LoVo (cell line): ENCODE measurements at regions not wholly inside any gene's neighbourhood (a gene's known extent, or its start where the extent isn't known, plus 50 kb on each side); places are given as distances from the start of the nearest gene placed in this dataset.

Experiments
- DNase-seq: peaks from one replicate; pipeline ENCODE4 v3.0.0-alpha.2; 2016; ENCODE audit warnings: low spot score

GRCh38 chr15:93543093-93543492 lies 454.1 kb upstream of the RGMA start:
- DNase-seq: no peak

GRCh38 chr15:93527374-93528050 lies 438.5 kb upstream of the RGMA start:
- no peak for DNase-seq

GRCh38 chr15:93524432-93524831 lies 435.4 kb upstream of the RGMA start:
- DNase-seq: no peak

DNA sequence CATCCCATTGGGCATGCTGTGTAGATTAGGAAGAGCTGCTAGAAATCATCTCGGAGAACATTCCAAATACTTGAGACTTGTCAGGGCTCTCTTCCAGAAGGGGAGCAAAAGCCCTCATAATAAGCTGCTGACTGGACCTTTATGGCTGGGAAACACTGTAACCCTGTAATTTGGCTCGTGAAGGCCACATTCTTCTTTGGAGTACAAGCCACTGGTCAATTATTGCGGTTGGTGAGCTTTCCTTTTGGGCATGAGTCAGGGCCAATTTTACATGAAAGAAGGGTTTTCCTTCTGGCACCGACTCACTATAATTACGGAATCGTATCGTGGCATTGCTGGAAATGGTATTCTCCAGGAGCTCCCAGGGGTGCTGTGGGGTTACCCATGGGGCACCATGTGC lies 434.5 kb upstream of the RGMA start:
- no peak for DNase-seq

DNA sequence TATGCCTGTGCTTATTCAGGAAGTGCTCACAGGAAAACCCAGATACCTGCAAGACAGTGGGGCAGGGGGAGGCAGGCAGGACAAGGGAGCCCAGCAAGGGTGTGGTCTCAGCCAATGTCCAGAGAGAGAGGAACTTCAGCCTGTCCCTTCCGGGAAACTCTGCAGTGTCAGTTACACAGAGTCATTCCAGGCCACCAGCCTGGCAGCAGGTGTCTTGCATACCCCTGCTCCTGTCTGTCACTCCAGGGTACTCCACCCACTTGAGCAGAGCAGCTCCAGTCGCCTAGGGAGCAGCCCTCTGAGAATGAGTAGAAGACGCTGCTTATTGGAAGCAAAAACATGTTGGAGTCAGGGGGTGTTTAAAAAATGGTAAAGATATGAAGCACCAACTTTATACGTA lies 431.2 kb upstream of the RGMA start:
- no peak for DNase-seq

DNA sequence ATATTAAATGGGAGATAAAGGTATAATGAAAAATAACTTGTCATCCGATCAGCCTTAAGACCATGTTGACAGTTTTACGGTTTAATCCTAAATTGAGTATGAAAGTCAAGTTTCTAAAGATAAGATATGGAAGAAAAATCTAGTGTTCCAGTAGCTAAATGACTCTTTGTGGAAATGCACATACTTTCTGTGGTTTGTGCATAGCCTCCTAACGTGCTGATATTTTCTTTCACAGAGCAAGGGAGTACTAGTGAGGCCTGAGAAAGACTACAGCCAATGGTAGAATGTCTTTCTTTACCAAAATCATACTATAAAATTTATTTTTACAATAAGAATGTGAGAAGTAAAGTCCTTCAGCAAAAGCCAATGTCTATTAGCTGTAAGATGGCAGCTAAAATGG lies 430.6 kb upstream of the RGMA start:
- DNase-seq: no peak

DNA sequence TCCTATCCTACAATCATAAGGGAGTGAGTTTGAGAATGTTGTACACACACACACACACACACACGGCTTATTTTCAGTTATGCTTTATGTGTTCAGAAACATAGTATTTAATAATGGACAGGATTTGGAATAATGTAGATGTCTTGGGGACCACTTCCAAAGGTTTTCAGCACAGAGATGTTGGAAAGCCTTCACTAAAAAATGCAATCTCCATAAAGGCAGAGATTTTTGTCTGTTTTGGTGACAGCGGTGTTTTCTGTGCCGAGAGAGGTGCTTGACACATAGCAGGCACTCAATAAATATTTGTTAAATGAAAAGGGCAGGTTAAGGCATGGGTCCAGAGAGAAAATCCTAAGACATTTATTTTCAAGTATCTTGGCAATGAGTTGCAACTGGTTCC lies 428.2 kb upstream of the RGMA start:
- DNase-seq: no peak

GRCh38 chr15:93515256-93516051 lies 426.4 kb upstream of the RGMA start:
- DNase-seq: no peak

DNA sequence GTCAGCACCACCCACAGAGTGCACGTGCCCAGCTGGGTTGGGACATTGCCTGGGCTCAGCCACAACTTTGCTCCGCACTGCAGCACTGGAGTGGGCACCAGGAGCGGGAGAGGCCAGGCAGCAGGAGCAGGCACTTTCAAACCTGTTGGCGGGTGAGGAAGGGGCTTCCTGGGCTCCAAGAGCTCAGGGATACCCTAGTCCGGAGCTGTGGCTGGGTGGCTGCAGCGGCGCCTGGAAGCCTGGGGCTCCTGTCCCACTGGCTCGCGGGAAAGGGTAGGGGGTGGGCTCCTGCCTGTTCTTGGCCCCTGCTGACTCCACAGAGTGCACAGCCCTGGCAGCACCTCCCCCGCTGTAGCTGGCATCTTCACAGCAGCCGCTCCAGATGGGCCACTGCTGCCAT lies 417.6 kb upstream of the RGMA start:
- DNase-seq: no peak

- no peak for DNase-seq
These were observed 416.5 kb upstream of the RGMA start for GRCh38 chr15:93505506-93505905.

GRCh38 chr15:93501946-93502345 lies 412.9 kb upstream of the RGMA start:
- no peak for DNase-seq

DNA sequence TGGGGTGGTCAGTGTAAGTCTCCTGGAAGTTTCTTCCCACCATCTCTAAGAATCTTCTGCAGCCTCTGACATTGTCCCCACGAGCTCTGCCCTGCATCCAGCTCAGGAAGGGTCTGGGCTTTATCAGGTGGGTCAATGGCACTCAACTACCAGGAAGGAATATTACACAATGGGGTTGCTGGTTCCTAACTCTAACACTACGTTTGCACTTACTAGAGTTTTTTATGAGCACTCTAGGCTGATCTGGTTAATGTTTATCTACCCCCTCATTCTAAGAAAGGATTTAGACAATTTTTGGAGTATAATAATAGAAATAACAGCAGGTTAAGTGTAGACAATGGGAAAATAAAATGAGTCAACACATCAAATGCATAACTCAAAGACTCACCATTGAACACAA lies 411.1 kb upstream of the RGMA start:
- DNase-seq: no peak

- no peak for DNase-seq
These were observed 408.3 kb upstream of the RGMA start for GRCh38 chr15:93497291-93497690.

DNA sequence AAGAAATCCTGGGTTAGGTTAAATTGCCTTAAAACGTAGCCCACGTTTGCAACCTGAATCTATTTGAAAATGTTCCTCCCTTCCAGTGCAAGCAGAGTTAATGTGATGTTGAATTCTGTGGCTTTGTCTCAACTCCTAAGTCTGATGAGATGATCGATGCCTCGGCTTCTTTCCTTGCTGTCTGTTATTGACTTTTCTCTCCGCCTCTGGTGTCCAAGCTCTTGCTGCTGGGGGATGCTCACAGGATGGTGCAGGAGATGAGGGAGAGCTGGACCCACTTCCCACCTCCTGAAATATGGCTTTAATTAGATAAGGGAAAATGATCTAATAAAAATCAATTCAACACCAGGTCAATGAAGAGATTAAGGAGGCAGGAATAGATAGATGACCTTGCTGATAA lies 407.9 kb upstream of the RGMA start:
- no peak for DNase-seq

DNA sequence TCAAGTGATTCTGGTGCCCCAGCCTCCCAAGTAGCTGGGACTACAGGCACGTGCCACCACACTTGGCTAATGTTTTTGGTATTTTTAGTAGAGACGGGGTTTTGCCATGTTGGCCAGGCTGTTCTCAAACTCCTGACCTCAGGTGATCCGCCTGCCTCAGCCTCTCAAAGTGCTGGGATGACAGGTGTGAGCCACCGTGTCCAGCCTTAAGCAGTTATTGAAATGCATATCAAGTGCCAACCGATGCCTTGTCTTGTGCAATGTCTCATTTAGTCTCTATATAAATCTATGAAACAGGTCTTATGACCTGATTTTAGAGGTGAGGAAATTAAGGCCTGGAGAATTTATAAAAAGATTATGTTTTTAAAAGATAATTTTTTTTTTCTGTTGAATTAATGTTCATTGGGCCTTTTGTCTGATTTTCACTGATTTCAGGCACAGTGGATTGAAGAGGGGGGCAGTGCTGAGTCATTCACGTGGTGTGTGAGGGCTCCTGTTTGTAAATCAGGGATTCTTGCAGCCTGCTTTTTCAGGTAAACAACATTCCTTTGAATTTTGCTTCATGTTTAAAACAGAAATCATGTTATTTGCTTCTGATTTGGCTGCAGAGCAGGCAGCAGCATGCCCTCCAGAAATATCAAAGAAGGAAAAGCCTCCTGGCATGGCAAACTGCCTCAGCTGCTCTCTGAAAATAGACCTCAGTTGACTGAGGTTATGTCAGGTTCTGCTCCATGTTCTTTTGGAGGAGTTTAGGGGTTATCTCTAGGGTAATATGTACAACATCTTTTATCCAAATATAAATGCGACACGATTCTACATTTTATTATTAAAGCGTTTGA lies 407.0 kb upstream of the RGMA start:
- no peak for DNase-seq

- no peak for DNase-seq
These were observed 404.2 kb upstream of the RGMA start for GRCh38 chr15:93493172-93493571.

- DNase-seq: no peak
These were observed 402.3 kb upstream of the RGMA start for GRCh38 chr15:93491291-93491690.

- DNase-seq: no peak
These were observed 399.3 kb upstream of the RGMA start for GRCh38 chr15:93488296-93488713.

- no peak for DNase-seq
These were observed 397.6 kb upstream of the RGMA start for GRCh38 chr15:93486407-93487117.

- DNase-seq: no peak
These were observed 396.7 kb upstream of the RGMA start for GRCh38 chr15:93485438-93486327.

- no peak for DNase-seq
These were observed 394.9 kb upstream of the RGMA start for GRCh38 chr15:93483923-93484322.
